Dendritic cell treated with granulocyte-macrophage colony-stimulating factor and Interleukin-4, amounts not matched to agents 40 ng/mL and 50 ng/mL, for 4 days (primary cell): ENCODE measurements at regions not wholly inside any gene's neighbourhood (a gene's known extent, or its start where the extent isn't known, plus 50 kb on each side); places are given as distances from the start of the nearest gene placed in this dataset.
A peak's percentile ranks its signal among the peaks of the same experiment; 100 is the strongest.

Experiments used
- H3K27ac Mint-ChIP-seq: one replicate; pipeline ENCODE4 v1.8.0; 2022; ENCODE audit warnings: mild to moderate bottlenecking, mixed read lengths
- H3K27me3 Mint-ChIP-seq: one replicate; pipeline ENCODE4 v1.8.0; 2022; ENCODE audit warnings: mild to moderate bottlenecking, mixed read lengths
- H3K36me3 Mint-ChIP-seq: one replicate; pipeline ENCODE4 v1.8.0; 2022; ENCODE audit warnings: low read depth, mixed read lengths
- H3K4me1 Mint-ChIP-seq: one replicate; pipeline ENCODE4 v1.8.0; 2022; ENCODE audit warnings: low read depth, mixed read lengths
- H3K4me3 Mint-ChIP-seq: one replicate; pipeline ENCODE4 v1.8.0; 2022; ENCODE audit warnings: mild to moderate bottlenecking, moderate library complexity, mixed read lengths
- H3K9me3 Mint-ChIP-seq: one replicate; pipeline ENCODE4 v1.8.0; 2022; ENCODE audit warnings: mixed read lengths
- intact Hi-C: fragments of 100-400 bp; cut with micrococcal nuclease; formaldehyde crosslinking; loops from one replicate; pipeline ENCODE4 v1.15.0; 2022

DNA sequence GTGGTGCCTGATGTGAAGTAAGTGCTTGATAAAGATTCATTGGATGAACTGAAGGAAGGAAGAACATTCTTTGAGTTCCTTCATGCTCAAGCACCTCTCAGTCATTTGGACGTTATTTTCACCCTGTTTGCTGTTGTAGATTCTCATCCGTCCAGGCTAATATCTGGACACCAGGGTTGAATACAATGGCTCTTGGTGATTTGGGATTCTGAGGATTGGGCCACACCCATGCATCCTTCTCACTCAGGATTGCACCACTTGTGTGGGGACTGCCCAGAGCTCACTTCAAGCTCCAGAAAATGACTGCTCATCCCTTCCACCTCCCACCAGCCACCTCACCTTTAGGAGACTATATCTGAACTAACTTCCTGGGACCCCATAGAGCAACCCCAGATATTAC is 117.1 kb upstream of the IPO9 start:
- intact Hi-C loops = loop anchor here (5.0 kb wide), 1 partner anchor 35 kb away; no protein-coding TSS in a partner anchor
- no peaks in the 10 kb centered on the region for H3K36me3 Mint-ChIP-seq
- peak overlapping the region; percentile 91 for H3K27ac Mint-ChIP-seq
- H3K27me3 Mint-ChIP-seq = peaks cover 2% of the 10 kb centered on the region
- no peak overlapping the region for H3K4me3 Mint-ChIP-seq
- no peaks in the 10 kb centered on the region for H3K9me3 Mint-ChIP-seq
- H3K4me1 Mint-ChIP-seq = peaks cover 69% of the 10 kb centered on the region

DNA sequence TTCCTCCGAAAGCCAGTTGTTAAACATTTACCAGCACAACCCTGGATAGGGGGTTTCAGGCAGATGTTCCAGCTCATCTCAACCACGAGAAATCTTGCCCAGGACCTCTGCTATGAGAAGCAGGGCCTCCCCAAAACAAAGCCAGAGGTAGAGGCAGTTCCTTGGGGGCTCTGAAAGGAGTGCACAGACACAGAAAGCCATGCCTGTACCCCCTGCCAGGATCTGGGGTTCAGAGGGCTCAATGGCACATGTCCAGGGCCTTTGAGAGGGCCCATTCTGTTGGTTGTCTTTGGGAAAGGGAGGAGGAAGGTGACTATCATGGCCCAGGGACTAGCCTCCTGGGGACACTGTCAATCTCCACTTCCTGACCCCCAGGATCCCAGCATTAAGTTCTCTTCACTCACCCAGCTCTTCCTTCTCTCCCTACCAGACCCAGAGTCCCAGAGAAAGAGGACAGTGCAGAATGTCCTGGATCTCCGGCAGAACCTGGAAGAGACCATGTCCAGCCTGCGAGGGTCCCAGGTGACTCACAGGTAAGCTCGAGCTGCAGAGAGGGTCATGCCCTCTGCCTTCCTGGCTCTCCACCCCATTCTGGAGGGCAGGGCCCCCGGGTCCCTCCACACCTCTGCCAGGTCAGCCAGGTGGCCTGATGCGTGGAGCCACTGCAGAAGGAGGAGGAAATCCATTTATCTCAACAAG is 116.4 kb upstream of the IPO9 start:
- peaks cover 76% of the 10 kb centered on the region for H3K4me1 Mint-ChIP-seq
- no peaks in the 10 kb centered on the region for H3K27me3 Mint-ChIP-seq
- H3K9me3 Mint-ChIP-seq = no peaks in the 10 kb centered on the region
- intact Hi-C loops = loop anchor here (5.0 kb wide), 1 partner anchor 35 kb away; no protein-coding TSS in a partner anchor
- no peak overlapping the region for H3K4me3 Mint-ChIP-seq
- peak overlapping the region; percentile 91 for H3K27ac Mint-ChIP-seq
- H3K36me3 Mint-ChIP-seq = no peaks in the 10 kb centered on the region

GRCh38 chr1:201713086-201713810 is 115.7 kb upstream of the IPO9 start:
- Mint-ChIP-seq H3K27me3 (no peaks in the 10 kb centered on the region), H3K4me3 (peak overlapping the region; percentile 25), H3K9me3 (no peaks in the 10 kb centered on the region), H3K27ac (peak overlapping the region; percentile 91), H3K4me1 (peaks cover 83% of the 10 kb centered on the region), H3K36me3 (no peaks in the 10 kb centered on the region)
- intact Hi-C loops = loop anchor here (5.0 kb wide), 1 partner anchor 34 kb away; no protein-coding TSS in a partner anchor

DNA sequence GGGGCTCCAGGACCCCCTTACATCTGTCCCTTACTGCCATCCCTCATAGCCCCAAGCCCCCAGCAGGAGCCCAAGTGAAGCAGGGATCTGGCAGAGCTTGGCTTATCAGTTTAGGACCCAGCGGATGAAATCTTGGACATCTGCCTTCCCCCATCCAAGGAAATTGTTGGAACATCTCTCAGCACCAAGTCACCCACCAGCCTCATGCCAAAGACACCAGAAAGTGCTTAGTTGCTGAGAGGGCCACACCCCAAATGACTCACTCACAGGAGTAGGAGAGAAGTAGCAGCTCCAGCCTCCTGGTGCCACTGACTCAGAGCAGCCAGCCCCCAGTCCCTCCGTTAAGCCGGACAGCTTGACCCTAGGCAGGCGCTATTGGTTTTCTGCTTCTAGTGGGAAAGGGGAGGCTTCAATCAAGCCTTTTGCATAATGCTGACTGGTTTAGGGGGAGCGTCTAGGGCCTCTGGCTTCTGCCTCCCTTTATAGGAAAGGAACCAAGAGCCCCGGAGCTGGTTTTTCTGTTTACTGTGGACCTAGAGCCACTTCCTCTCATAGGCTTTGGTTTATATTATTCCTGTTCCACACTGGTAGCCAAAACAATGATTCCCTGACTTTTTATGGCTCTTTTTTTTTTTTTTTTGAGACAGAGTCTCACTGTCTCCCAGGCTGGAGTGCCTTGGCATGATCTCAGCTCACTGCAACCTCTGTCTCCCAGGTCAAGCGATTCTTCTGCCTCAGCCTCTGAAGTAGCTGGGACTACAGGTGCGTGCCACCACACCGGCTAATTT is 114.2 kb upstream of the IPO9 start:
- Mint-ChIP-seq H3K4me3 (peak overlapping the region; percentile 57), H3K9me3 (no peaks in the 10 kb centered on the region)

GRCh38 chr1:201715351-201715750 is 113.6 kb upstream of the IPO9 start:
- H3K4me3 Mint-ChIP-seq = peak overlapping the region; percentile 48
- H3K27ac Mint-ChIP-seq = peak overlapping the region; percentile 91
- peaks cover 97% of the 10 kb centered on the region for H3K4me1 Mint-ChIP-seq
- no peaks in the 10 kb centered on the region for H3K9me3 Mint-ChIP-seq
- H3K27me3 Mint-ChIP-seq = peaks cover 8% of the 10 kb centered on the region
- intact Hi-C loops = no loop called here
- no peaks in the 10 kb centered on the region for H3K36me3 Mint-ChIP-seq

More for the DNA sequence above, 114.2 kb upstream of the IPO9 start:
- intact Hi-C loops = loop anchor here (5.0 kb wide), 1 partner anchor 33 kb away; no protein-coding TSS in a partner anchor
- Mint-ChIP-seq H3K27ac (peak overlapping the region; percentile 91), H3K36me3 (no peaks in the 10 kb centered on the region), H3K4me1 (peaks cover 94% of the 10 kb centered on the region), H3K27me3 (peaks cover 6% of the 10 kb centered on the region)

GRCh38 chr1:201715801-201716741 is 112.9 kb upstream of the IPO9 start:
- H3K4me3 Mint-ChIP-seq = no peak overlapping the region
- no peaks in the 10 kb centered on the region for H3K36me3 Mint-ChIP-seq
- intact Hi-C loops = no loop called here
- no peaks in the 10 kb centered on the region for H3K9me3 Mint-ChIP-seq
- peaks cover 93% of the 10 kb centered on the region for H3K4me1 Mint-ChIP-seq
- peak overlapping the region; percentile 91 for H3K27ac Mint-ChIP-seq
- peaks cover 8% of the 10 kb centered on the region for H3K27me3 Mint-ChIP-seq

DNA sequence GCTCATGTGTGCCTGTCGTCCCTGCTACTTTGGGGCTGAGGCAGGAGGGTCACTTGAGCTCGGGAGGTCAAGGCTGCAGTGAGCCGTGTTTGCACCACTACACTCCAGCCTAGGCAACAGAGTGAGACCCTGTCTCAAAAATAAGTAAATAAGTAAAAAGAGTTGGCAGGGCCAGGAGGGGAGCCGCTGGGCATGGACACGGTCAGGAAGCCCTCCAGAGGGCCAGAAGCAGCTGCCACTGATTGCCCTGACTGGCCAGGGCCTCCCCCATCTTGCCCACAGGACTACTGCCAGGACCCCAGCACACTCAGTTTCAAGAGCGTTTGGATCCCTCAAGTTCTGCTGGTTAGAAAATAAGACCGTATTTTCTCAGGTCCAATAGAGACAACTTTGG is 112.2 kb upstream of the IPO9 start:
- Mint-ChIP-seq H3K27me3 (peaks cover 8% of the 10 kb centered on the region), H3K4me3 (no peak overlapping the region), H3K36me3 (no peaks in the 10 kb centered on the region), H3K27ac (peak overlapping the region; percentile 91), H3K4me1 (peaks cover 89% of the 10 kb centered on the region), H3K9me3 (no peaks in the 10 kb centered on the region)
- intact Hi-C loops = no loop called here

DNA sequence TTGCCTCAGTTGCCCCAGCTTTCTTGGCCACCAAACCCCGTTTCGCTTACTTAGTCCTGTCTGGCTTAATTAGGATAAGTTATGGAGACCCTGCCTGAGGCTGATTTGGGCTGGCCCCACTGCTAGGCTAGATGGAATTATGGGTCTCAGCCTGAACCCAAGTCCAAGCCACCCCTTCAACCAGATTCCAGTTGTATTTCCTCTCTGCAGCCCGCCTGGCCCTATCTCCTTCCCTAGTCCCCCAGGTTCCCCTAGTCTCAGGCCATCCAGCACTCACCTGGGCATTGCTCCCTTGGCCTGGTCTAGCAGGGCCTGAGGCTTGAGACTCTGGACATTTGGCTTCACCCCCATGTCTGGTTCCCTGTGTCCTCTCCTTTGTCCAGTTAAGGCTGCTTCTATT is 111.7 kb upstream of the IPO9 start:
- intact Hi-C loops = no loop called here
- H3K27me3 Mint-ChIP-seq = peaks cover 8% of the 10 kb centered on the region
- no peaks in the 10 kb centered on the region for H3K9me3 Mint-ChIP-seq
- no peak overlapping the region for H3K4me3 Mint-ChIP-seq
- peaks cover 87% of the 10 kb centered on the region for H3K4me1 Mint-ChIP-seq
- peak overlapping the region; percentile 62 for H3K27ac Mint-ChIP-seq
- H3K36me3 Mint-ChIP-seq = no peaks in the 10 kb centered on the region

DNA sequence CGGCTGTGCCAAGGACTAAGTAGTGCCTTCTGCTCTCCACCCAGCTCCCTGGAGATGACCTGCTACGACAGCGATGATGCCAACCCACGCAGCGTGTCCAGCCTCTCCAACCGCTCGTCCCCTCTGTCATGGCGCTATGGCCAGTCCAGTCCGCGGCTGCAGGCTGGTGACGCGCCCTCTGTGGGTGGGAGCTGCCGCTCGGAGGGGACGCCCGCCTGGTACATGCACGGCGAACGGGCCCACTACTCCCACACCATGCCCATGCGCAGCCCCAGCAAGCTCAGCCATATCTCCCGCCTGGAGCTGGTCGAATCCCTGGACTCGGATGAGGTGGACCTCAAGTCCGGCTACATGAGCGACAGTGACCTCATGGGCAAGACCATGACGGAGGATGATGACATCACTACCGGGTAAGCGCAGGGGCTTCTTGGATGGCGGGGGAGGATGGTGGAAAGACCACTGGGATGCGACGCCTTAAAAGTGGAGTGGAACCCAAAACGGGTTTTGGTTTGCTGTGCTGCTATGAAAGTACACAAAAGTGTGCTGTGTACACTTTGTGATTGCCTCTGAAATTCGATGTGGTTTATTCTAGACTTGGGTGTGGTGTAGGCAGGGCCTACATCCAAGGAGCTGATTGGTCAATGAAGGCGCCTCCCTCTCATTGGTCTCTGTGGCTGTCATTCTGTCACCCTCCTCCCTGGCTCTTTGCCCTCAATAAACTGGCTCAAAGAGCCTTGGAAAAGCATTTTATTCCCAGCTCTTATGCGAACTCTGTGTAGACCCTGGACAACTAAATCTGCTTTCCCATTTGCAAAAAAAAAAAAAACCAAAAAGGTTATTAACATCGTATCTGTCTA is 110.4 kb upstream of the IPO9 start:
- peaks cover 75% of the 10 kb centered on the region for H3K4me1 Mint-ChIP-seq

GRCh38 chr1:201719812-201720521 is 109.0 kb upstream of the IPO9 start:
- Mint-ChIP-seq H3K27me3 (peaks cover 8% of the 10 kb centered on the region), H3K36me3 (no peaks in the 10 kb centered on the region), H3K4me3 (no peak overlapping the region), H3K9me3 (no peaks in the 10 kb centered on the region), H3K27ac (peak overlapping the region; percentile 62), H3K4me1 (peaks cover 66% of the 10 kb centered on the region)
- intact Hi-C loops = no loop called here

More for the DNA sequence above, 110.4 kb upstream of the IPO9 start:
- Mint-ChIP-seq H3K27me3 (peaks cover 8% of the 10 kb centered on the region), H3K36me3 (no peaks in the 10 kb centered on the region), H3K4me3 (no peak overlapping the region), H3K9me3 (no peaks in the 10 kb centered on the region), H3K27ac (peak overlapping the region; percentile 62)
- intact Hi-C loops = no loop called here

DNA sequence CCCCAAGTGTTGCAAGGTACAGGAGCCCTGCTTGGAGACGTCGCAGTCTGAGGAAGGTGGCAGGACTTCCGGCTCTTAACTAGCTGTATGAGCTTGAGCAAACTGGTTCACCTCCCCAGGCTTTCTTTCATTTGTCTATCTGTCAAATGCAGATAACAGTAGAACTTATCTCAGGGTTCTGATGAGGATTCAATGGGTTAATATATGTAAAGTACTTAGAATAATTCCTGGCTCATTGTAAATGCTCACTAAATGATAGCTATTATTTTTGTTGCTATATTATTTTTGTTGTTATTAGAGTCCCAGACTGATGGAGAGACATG is 108.5 kb upstream of the IPO9 start:
- H3K27ac Mint-ChIP-seq = peak overlapping the region; percentile 62
- no peak overlapping the region for H3K4me3 Mint-ChIP-seq
- intact Hi-C loops = no loop called here
- H3K9me3 Mint-ChIP-seq = no peaks in the 10 kb centered on the region
- peaks cover 8% of the 10 kb centered on the region for H3K27me3 Mint-ChIP-seq
- no peaks in the 10 kb centered on the region for H3K36me3 Mint-ChIP-seq
- H3K4me1 Mint-ChIP-seq = peaks cover 63% of the 10 kb centered on the region
